H1 (cell line): ENCODE measurements at regions not wholly inside any gene's neighbourhood (a gene's known extent, or its start where the extent isn't known, plus 50 kb on each side); places are given as distances from the start of the nearest gene placed in this dataset.

ENCODE experiments used
- CTCF ChIA-PET: fragments of 300-600 bp; sonication (Branson Sonifier 250); formaldehyde crosslinking; loops from one replicate; lab custom pipeline; 2021; ENCODE audit not compliant: partially characterized antibody; lab: Charles Lee
- POLR2A ChIA-PET: fragments of 300-600 bp; sonication (Branson Sonifier 250); formaldehyde crosslinking; loops from one replicate; lab custom pipeline; 2021; ENCODE audit warnings: inconsistent platforms; ENCODE audit not compliant: partially characterized antibody; lab: Charles Lee
- DNase-seq, 2 experiments: peaks; one replicate each; pipeline versions ENCODE4 v3.0.0 to v3.0.0-alpha.2; 2010 to 2022; ENCODE audit warnings: low spot score in 2 of 2, low read depth in 1 of 2, mixed read lengths in 1 of 2
- FAIRE-seq: peaks from 2 replicates; lab custom pipeline; 2011; peaks lifted over from hg19 to GRCh38; lab: Jason Lieb, UNC
- H2AFZ ChIP-seq: 2 replicates; pipeline ENCODE4 v1.8.1; 2012; ENCODE audit warnings: low read length, inconsistent platforms
- H2AK5ac ChIP-seq: 2 replicates; pipeline ENCODE4 v1.6.1; 2013; ENCODE audit warnings: low read depth, low read length
- H2BK120ac ChIP-seq: replicated peaks from 2 replicates; pipeline ENCODE3; 2013; ENCODE audit warnings: low read depth, low read length, inconsistent platforms
- H2BK12ac ChIP-seq: 2 replicates; pipeline ENCODE4 v1.6.1; 2013; ENCODE audit warnings: low read depth, low read length
- H2BK15ac ChIP-seq: 2 replicates; pipeline ENCODE4 v1.6.1; 2013; ENCODE audit warnings: low read length
- H2BK20ac ChIP-seq: 2 replicates; pipeline ENCODE4 v1.6.1; 2013; ENCODE audit warnings: low read length
- H2BK5ac ChIP-seq: 2 replicates; pipeline ENCODE4 v1.6.1; 2013; ENCODE audit warnings: low read depth, low read length
- H3K14ac ChIP-seq: 2 replicates; pipeline ENCODE4 v1.6.1; 2013; ENCODE audit warnings: inconsistent platforms; ENCODE audit not compliant: insufficient read length
- H3K18ac ChIP-seq: 2 replicates; pipeline ENCODE4 v1.6.1; 2013; ENCODE audit warnings: low read length; ENCODE audit errors: extremely low read depth
- H3K23ac ChIP-seq: 2 replicates; pipeline ENCODE4 v1.6.1; 2013; ENCODE audit warnings: inconsistent platforms; ENCODE audit not compliant: insufficient read length
- H3K23me2 ChIP-seq: 2 replicates; pipeline ENCODE4 v1.6.1; 2013; ENCODE audit warnings: low read depth, low read length
- H3K27ac ChIP-seq: 2 replicates; pipeline ENCODE4 v1.6.1; 2011; ENCODE audit warnings: low read depth, low read length, inconsistent platforms
- H3K27me3 ChIP-seq, 4 experiments: replicated peaks in 1 of 4; 1 replicate in 1 of 4; 2 replicates in 3 of 4; pipeline versions ENCODE4 v1.6.1 to v1.8.1; 2011 to 2013; ENCODE audit warnings: low read length in 3 of 4, mild to moderate bottlenecking in 3 of 4, inconsistent platforms in 2 of 4, mixed read lengths in 2 of 4, moderate library complexity in 1 of 4; ENCODE audit not compliant: control insufficient read depth in 3 of 4, insufficient read depth in 3 of 4; ENCODE audit errors: extremely low read depth in 1 of 4
- H3K36me3 ChIP-seq, 4 experiments: 2 replicates each; pipeline versions ENCODE4 v1.6.1 to v1.8.1; 2011 to 2013; ENCODE audit warnings: mild to moderate bottlenecking in 4 of 4, low read length in 3 of 4, moderate library complexity in 2 of 4, control low read depth in 1 of 4, inconsistent platforms in 1 of 4; ENCODE audit not compliant: insufficient read depth in 4 of 4, control insufficient read depth in 2 of 4
- H3K4ac ChIP-seq: replicated peaks from 2 replicates; pipeline ENCODE3; 2013; ENCODE audit warnings: low read length, low read depth, mixed read lengths, inconsistent platforms; ENCODE audit not compliant: insufficient read length
- H3K4me1 ChIP-seq, 4 experiments: replicated peaks in 1 of 4; 1 replicate in 1 of 4; 2 replicates in 3 of 4; pipeline versions ENCODE4 v1.6.1 to v1.8.1; 2011 to 2013; ENCODE audit warnings: low read length in 3 of 4, inconsistent platforms in 2 of 4, mixed read lengths in 1 of 4; ENCODE audit not compliant: insufficient read depth in 4 of 4, control insufficient read depth in 3 of 4
- H3K4me2 ChIP-seq, 2 experiments: 2 replicates each; pipeline versions ENCODE4 v1.6.1 to v1.8.1; 2011 to 2013; ENCODE audit warnings: low read depth in 2 of 2, low read length in 2 of 2, control low read depth in 1 of 2, inconsistent platforms in 1 of 2, mild to moderate bottlenecking in 1 of 2; ENCODE audit not compliant: insufficient read depth in 1 of 2
- H3K4me3 ChIP-seq, 4 experiments: fragments of 200-600, 300-600 bp in 1 of 4; sonication (generic), shearing (Covaris generic), sonication (Bioruptor Twin) in 1 of 4; 2 replicates each; pipeline versions ENCODE4 v1.5.1 to v1.8.1; 2011 to 2016; ENCODE audit warnings: low read length in 4 of 4, low read depth in 3 of 4, control low read depth in 2 of 4, inconsistent platforms in 2 of 4, mild to moderate bottlenecking in 2 of 4, mixed read lengths in 1 of 4, moderate library complexity in 1 of 4; ENCODE audit not compliant: insufficient read depth in 2 of 4; ENCODE audit errors: extremely low read depth in 1 of 4
- H3K56ac ChIP-seq: replicated peaks from 2 replicates; pipeline ENCODE3; 2013; ENCODE audit warnings: low read depth, mild to moderate bottlenecking, mixed read lengths, low read length, inconsistent platforms; ENCODE audit not compliant: insufficient read length
- H3K79me1 ChIP-seq: 2 replicates; pipeline ENCODE4 v1.6.1; 2013; ENCODE audit warnings: low read depth, low read length, control low read depth
- H3K79me2 ChIP-seq, 2 experiments: 2 replicates each; pipeline versions ENCODE4 v1.6.1 to v1.8.1; 2012 to 2013; ENCODE audit warnings: low read length in 2 of 2, mild to moderate bottlenecking in 2 of 2, inconsistent platforms in 1 of 2; ENCODE audit not compliant: insufficient read depth in 2 of 2, control insufficient read depth in 1 of 2
- H3K9ac ChIP-seq, 4 experiments: replicated peaks in 1 of 4; 1 replicate in 1 of 4; 2 replicates in 3 of 4; pipeline versions ENCODE4 v1.6.1 to v1.8.1; 2011 to 2013; ENCODE audit warnings: low read depth in 3 of 4, low read length in 3 of 4, control low read depth in 2 of 4, mild to moderate bottlenecking in 2 of 4, moderate library complexity in 2 of 4, inconsistent platforms in 1 of 4; ENCODE audit errors: extremely low read depth in 1 of 4
- H3K9me3 ChIP-seq, 2 experiments: 2 replicates each; pipeline versions ENCODE4 v1.6.1 to v1.8.1; 2012 to 2013; ENCODE audit warnings: mild to moderate bottlenecking in 2 of 2, moderate library complexity in 2 of 2, control low read depth in 1 of 2, inconsistent platforms in 1 of 2, low read depth in 1 of 2, low read length in 1 of 2, mixed read lengths in 1 of 2; ENCODE audit not compliant: insufficient read depth in 2 of 2
- H4K20me1 ChIP-seq, 2 experiments: replicated peaks in 1 of 2; 2 replicates each; pipeline versions ENCODE3 to v1.8.1; 2011 to 2013; ENCODE audit warnings: inconsistent platforms in 2 of 2, low read length in 2 of 2, mild to moderate bottlenecking in 1 of 2; ENCODE audit not compliant: insufficient read depth in 2 of 2, control insufficient read depth in 1 of 2
- H4K5ac ChIP-seq: 2 replicates; pipeline ENCODE4 v1.6.1; 2013; ENCODE audit warnings: low read length, low read depth, mixed read lengths, inconsistent platforms; ENCODE audit not compliant: insufficient read length
- H4K8ac ChIP-seq: 2 replicates; pipeline ENCODE4 v1.8.0; 2013; ENCODE audit warnings: mild to moderate bottlenecking, moderate library complexity, low read length, inconsistent platforms; ENCODE audit not compliant: insufficient read depth; ENCODE audit errors: extremely low read depth
- H4K91ac ChIP-seq: replicated peaks from 2 replicates; pipeline ENCODE3; 2013; ENCODE audit warnings: low read length, mixed read lengths, inconsistent platforms; ENCODE audit not compliant: insufficient read length
- SIX5 ChIP-seq: IDR thresholded peaks from 2 replicates; pipeline ENCODE4 v1.6.1; 2011; ENCODE audit warnings: mild to moderate bottlenecking, low read depth, low read length
- WGBS, 2 experiments: shearing (Covaris generic) in 1 of 2; methylation state at CpG; one replicate each; pipeline versions ENCODE4 v1.1.6 to v1.1.7; 2013 to 2015; ENCODE audit warnings: low lambda C conversion rate in 2 of 2, mixed read lengths in 2 of 2, inconsistent platforms in 1 of 2, low coverage in 1 of 2, missing lambda C conversion rate in 1 of 2; ENCODE audit not compliant: insufficient replicate concordance in 2 of 2, insufficient coverage in 1 of 2, insufficient read length in 1 of 2; ENCODE audit errors: extremely low coverage in 1 of 2, missing lambda C conversion rate in 1 of 2; 5-methylcytosine and 5-hydroxymethylcytosine counted together

- no peak overlapping the region for H4K91ac ChIP-seq
- FAIRE-seq: no peak
Observed at GRCh38 chr11:116200564-116200963, 572.2 kb downstream of the BUD13 start.

More at GRCh38 chr11:116200564-116200963, 572.2 kb downstream of the BUD13 start:
- no peaks in the 10 kb centered on the region for H3K36me3 ChIP-seq
- no peak overlapping the region for H3K4ac ChIP-seq
- no peaks in the 10 kb centered on the region for H3K4me1 ChIP-seq
- H3K23me2 ChIP-seq: no peaks in the 10 kb centered on the region
- no peak overlapping the region for H3K4me2 ChIP-seq
- no peak for DNase-seq
- H4K20me1 ChIP-seq: peaks cover 2% of the 10 kb centered on the region in 2 experiments
- no peak overlapping the region for H2AK5ac ChIP-seq
- H4K8ac ChIP-seq: no peak overlapping the region
- H2BK15ac ChIP-seq: no peak overlapping the region
- WGBS, 2 experiments: 89% methylated on average over 7 of the region's 8 CpGs; no CpG with 5 or more reads in 1 of the 2 experiments
- no peak overlapping the region for H3K9ac ChIP-seq
- CTCF ChIA-PET: interaction anchor here (1.0 to 4.2 kb wide), 5 partner anchors 11 to 72 kb away, joined by 3 to 22 read pairs (median 3); no protein-coding TSS in a partner anchor
- H2BK5ac ChIP-seq: no peak overlapping the region
- H2AFZ ChIP-seq: no peak overlapping the region
- no peaks in the 10 kb centered on the region; a peak in 1 of 7 replicates for H3K27me3 ChIP-seq
- H4K5ac ChIP-seq: no peak overlapping the region
- no peak overlapping the region for H3K18ac ChIP-seq
- no peak overlapping the region for H3K4me3 ChIP-seq
- POLR2A ChIA-PET: no interaction called here
- no peak overlapping the region for H3K23ac ChIP-seq
- H3K79me2 ChIP-seq: no peaks in the 10 kb centered on the region
- H2BK120ac ChIP-seq: no peak overlapping the region
- H3K14ac ChIP-seq: no peak overlapping the region
- H2BK20ac ChIP-seq: no peak overlapping the region
- no peak overlapping the region for H3K56ac ChIP-seq
- no peaks in the 10 kb centered on the region for H3K9me3 ChIP-seq
- H2BK12ac ChIP-seq: no peak overlapping the region
- H3K79me1 ChIP-seq: no peaks in the 10 kb centered on the region
- H3K27ac ChIP-seq: no peak overlapping the region
- TF ChIP-seq SIX5: no peak
